Trophoblast cell (in vitro differentiated cells and primary cell): ENCODE measurements at regions not wholly inside any gene's neighbourhood (a gene's known extent, or its start where the extent isn't known, plus 50 kb on each side); places are given as distances from the start of the nearest gene placed in this dataset.
A peak's percentile ranks its signal among the peaks of the same experiment; 100 is the strongest.

Experiments used
- DNase-seq, 2 donors: peaks; one replicate each; pipeline ENCODE4 v3.0.0-alpha.2; 2016
- H2AFZ ChIP-seq: 2 replicates; pipeline ENCODE4 v1.6.1; 2013; ENCODE audit warnings: low read length, moderate library complexity, mild to moderate bottlenecking; ENCODE audit not compliant: insufficient read depth, poor library complexity
- H2AK5ac ChIP-seq: 2 replicates; pipeline ENCODE4 v1.6.1; 2013; ENCODE audit warnings: mild to moderate bottlenecking, low read length
- H2BK120ac ChIP-seq: 2 replicates; pipeline ENCODE4 v1.6.1; 2013; ENCODE audit warnings: low read length, mild to moderate bottlenecking, moderate library complexity; ENCODE audit not compliant: insufficient read depth, poor library complexity
- H2BK12ac ChIP-seq: 2 replicates; pipeline ENCODE4 v1.6.1; 2013; ENCODE audit warnings: mild to moderate bottlenecking, low read length, moderate library complexity
- H2BK5ac ChIP-seq: 2 replicates; pipeline ENCODE4 v1.6.1; 2013; ENCODE audit warnings: low read length, low read depth, moderate library complexity, mild to moderate bottlenecking; ENCODE audit not compliant: poor library complexity
- H3K14ac ChIP-seq: 2 replicates; pipeline ENCODE4 v1.6.1; 2013; ENCODE audit warnings: mild to moderate bottlenecking, low read length
- H3K18ac ChIP-seq: 2 replicates; pipeline ENCODE4 v1.6.1; 2013; ENCODE audit warnings: mild to moderate bottlenecking, low read length
- H3K23ac ChIP-seq: 2 replicates; pipeline ENCODE4 v1.6.1; 2013; ENCODE audit warnings: low read length
- H3K27ac ChIP-seq: 2 replicates; pipeline ENCODE4 v1.5.1; 2013; ENCODE audit warnings: low read depth, mild to moderate bottlenecking, inconsistent platforms, low read length, moderate library complexity
- H3K27me3 ChIP-seq: 2 replicates; pipeline ENCODE4 v1.6.1; 2013; ENCODE audit warnings: inconsistent platforms, mild to moderate bottlenecking, low read length, moderate library complexity; ENCODE audit not compliant: insufficient read depth
- H3K36me3 ChIP-seq, 2 experiments: 1 replicate in 1 of 2; 2 replicates in 1 of 2; pipeline ENCODE4 v1.6.1; 2013; ENCODE audit warnings: low read length in 2 of 2, mild to moderate bottlenecking in 2 of 2, moderate library complexity in 1 of 2; ENCODE audit not compliant: insufficient read depth in 2 of 2, control insufficient read depth in 1 of 2
- H3K4ac ChIP-seq: 2 replicates; pipeline ENCODE4 v1.6.1; 2013; ENCODE audit warnings: low read depth, mild to moderate bottlenecking, low read length, moderate library complexity
- H3K4me1 ChIP-seq, 2 experiments: 1 replicate in 1 of 2; 2 replicates in 1 of 2; pipeline ENCODE4 v1.6.1; 2013; ENCODE audit warnings: low read length in 2 of 2, mild to moderate bottlenecking in 2 of 2, moderate library complexity in 1 of 2; ENCODE audit not compliant: insufficient read depth in 2 of 2, control insufficient read depth in 1 of 2
- H3K4me2 ChIP-seq: 2 replicates; pipeline ENCODE4 v1.6.1; 2013; ENCODE audit warnings: inconsistent platforms, mild to moderate bottlenecking, low read length, moderate library complexity
- H3K4me3 ChIP-seq: 2 replicates; pipeline ENCODE4 v1.5.1; 2013; ENCODE audit warnings: mild to moderate bottlenecking, low read depth, low read length, inconsistent platforms
- H3K79me1 ChIP-seq: one replicate; pipeline ENCODE4 v1.6.1; 2013; ENCODE audit warnings: low read length
- H3K79me2 ChIP-seq: 2 replicates; pipeline ENCODE4 v1.6.1; 2013; ENCODE audit warnings: low read length, mild to moderate bottlenecking; ENCODE audit not compliant: control insufficient read depth, insufficient read depth, poor library complexity
- H3K9ac ChIP-seq: 2 replicates; pipeline ENCODE4 v1.6.1; 2013; ENCODE audit warnings: mild to moderate bottlenecking, low read length
- H3K9me3 ChIP-seq: 2 replicates; pipeline ENCODE4 v1.6.1; 2013; ENCODE audit warnings: low read depth, mild to moderate bottlenecking, control low read depth, inconsistent platforms, low read length; ENCODE audit not compliant: insufficient read depth
- H4K12ac ChIP-seq: 2 replicates; pipeline ENCODE4 v1.6.1; 2013; ENCODE audit warnings: low read depth, mild to moderate bottlenecking, low read length, moderate library complexity
- H4K8ac ChIP-seq: 2 replicates; pipeline ENCODE4 v1.6.1; 2013; ENCODE audit warnings: low read depth, mild to moderate bottlenecking, low read length, moderate library complexity
- H4K91ac ChIP-seq: one replicate; pipeline ENCODE4 v1.6.1; 2013; ENCODE audit warnings: low read depth, mild to moderate bottlenecking, low read length, moderate library complexity
- WGBS: extraction: QIAGEN DNeasy Blood & Tissue Kit; methylation state at CpG from one replicate; pipeline ENCODE4 v1.1.7; 2013; ENCODE audit warnings: missing lambda C conversion rate; ENCODE audit not compliant: insufficient read length, insufficient coverage; ENCODE audit errors: extremely low coverage; 5-methylcytosine and 5-hydroxymethylcytosine counted together

DNA sequence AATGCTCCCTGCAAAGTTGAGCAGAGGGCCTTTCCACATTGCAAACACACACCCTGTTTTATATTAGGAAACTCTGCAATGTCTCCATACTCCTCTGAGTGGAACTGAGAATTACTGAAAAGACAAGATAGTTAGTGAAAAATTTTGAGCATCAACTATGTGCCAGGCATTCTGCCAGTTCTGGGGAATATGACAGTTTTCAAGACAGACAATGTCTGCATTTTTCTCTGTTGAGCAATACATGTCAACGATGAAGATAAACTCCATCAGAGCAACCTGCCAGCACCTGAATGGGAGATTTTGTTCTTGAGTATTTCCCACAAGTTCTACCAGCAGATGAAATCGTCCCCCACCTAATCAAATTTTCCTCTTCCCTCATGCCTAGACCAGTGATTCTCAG lies 203.4 kb upstream of the BMPER start:
- no peak overlapping the region for H3K18ac ChIP-seq
- no peak overlapping the region for H2BK120ac ChIP-seq
- H3K9me3 ChIP-seq = peaks cover 1% of the 10 kb centered on the region
- H3K14ac ChIP-seq = no peak overlapping the region
- no peak overlapping the region for H3K27ac ChIP-seq
- no peaks in the 10 kb centered on the region for H3K36me3 ChIP-seq
- H4K12ac ChIP-seq = no peak overlapping the region
- H3K79me1 ChIP-seq = no peaks in the 10 kb centered on the region
- no peak overlapping the region for H3K4me2 ChIP-seq
- no peak overlapping the region for H3K9ac ChIP-seq
- H3K27me3 ChIP-seq = no peaks in the 10 kb centered on the region
- H3K4me1 ChIP-seq = peaks cover 0 to 2% of the 10 kb centered on the region in 2 experiments
- peak in 1 of 2 donors; percentile 59 for DNase-seq
- H4K91ac ChIP-seq = no peak overlapping the region
- no peak overlapping the region for H3K4me3 ChIP-seq
- no peak overlapping the region for H3K23ac ChIP-seq
- no CpG with 5 or more reads among the region's 2 CpGs for WGBS
- no peak overlapping the region for H3K4ac ChIP-seq
- no peak overlapping the region for H2BK12ac ChIP-seq
- no peak overlapping the region for H2AK5ac ChIP-seq
- no peak overlapping the region for H2BK5ac ChIP-seq
- no peak overlapping the region for H4K8ac ChIP-seq
- H3K79me2 ChIP-seq = no peaks in the 10 kb centered on the region
- no peak overlapping the region for H2AFZ ChIP-seq

DNA sequence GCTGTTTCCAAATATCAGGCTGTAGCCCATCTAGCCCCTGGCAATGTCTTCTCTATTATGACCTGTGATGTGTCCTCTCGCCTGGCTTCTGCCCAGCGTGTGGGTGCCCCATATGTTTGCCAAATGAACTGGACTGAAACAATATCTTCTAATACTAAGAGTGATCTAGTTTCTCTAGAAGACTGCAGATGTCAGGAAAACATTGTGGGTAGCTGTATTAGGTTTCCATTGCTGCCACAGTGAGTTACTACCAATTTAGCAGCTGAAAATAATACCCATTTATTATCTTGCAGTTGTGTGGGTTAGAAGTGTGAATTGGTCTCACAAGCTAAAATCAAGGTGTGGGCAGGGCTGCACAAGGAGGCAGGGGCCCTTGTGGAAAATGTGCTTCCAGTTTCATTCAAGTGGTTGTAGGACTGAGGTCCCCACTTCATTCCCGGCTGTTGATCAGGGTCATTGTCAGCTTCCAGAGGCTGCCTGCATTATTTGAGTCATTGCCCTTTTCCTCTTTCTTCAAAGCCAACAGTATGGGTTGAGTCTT lies 202.8 kb upstream of the BMPER start:
- Histone ChIP-seq H3K9me3 (peaks cover 1% of the 10 kb centered on the region), H3K9ac (no peak overlapping the region), H2BK5ac (no peak overlapping the region), H3K4ac (no peak overlapping the region), H3K27ac (no peak overlapping the region), H4K91ac (no peak overlapping the region), H3K36me3 (no peaks in the 10 kb centered on the region), H3K23ac (no peak overlapping the region), H4K8ac (no peak overlapping the region), H2BK120ac (no peak overlapping the region), H3K14ac (no peak overlapping the region), H2BK12ac (no peak overlapping the region), H3K79me2 (no peaks in the 10 kb centered on the region), H3K4me1 (peaks cover 0 to 2% of the 10 kb centered on the region in 2 experiments), H2AFZ (no peak overlapping the region), H3K4me3 (no peak overlapping the region), H2AK5ac (no peak overlapping the region), H4K12ac (no peak overlapping the region), H3K27me3 (no peaks in the 10 kb centered on the region), H3K79me1 (no peaks in the 10 kb centered on the region), H3K4me2 (no peak overlapping the region), H3K18ac (no peak overlapping the region)
- DNase-seq = no peak
- WGBS = no CpG with 5 or more reads among the region's 3 CpGs

DNA sequence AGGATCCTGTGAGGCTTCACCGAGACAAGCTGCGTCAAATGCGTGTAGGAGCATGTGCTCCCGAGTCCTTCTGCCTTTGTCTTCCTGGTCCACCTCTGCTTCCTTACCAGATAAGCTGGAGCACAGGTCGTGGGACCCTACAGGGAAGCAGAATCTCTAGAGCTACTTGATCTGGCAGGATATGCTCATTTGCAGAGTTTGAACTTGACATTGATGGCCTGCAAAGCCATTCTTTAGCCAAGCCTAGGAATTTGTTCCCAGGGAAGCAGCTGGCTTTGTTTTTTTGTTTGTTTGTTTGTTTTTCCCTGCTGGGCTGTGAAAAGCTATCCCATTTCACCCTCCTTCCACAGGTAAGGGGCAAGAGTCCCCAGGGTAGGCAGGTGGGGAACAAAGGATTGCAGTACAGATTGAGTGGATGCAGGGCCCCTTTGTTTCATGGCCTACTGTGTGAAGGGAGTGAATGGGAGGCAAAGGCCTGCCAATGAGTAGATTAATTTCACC lies 200.0 kb upstream of the BMPER start:
- no peak overlapping the region for H4K8ac ChIP-seq
- H4K12ac ChIP-seq = no peak overlapping the region
- DNase-seq = no peak
- no peaks in the 10 kb centered on the region for H3K27me3 ChIP-seq
- H3K9me3 ChIP-seq = no peaks in the 10 kb centered on the region
- H2BK5ac ChIP-seq = no peak overlapping the region
- H3K18ac ChIP-seq = no peak overlapping the region
- H2BK120ac ChIP-seq = no peak overlapping the region
- H2AK5ac ChIP-seq = no peak overlapping the region
- no peak overlapping the region for H3K4me3 ChIP-seq
- no peak overlapping the region for H4K91ac ChIP-seq
- no peaks in the 10 kb centered on the region for H3K79me1 ChIP-seq
- peaks cover 0 to 2% of the 10 kb centered on the region in 2 experiments for H3K4me1 ChIP-seq
- WGBS = no CpG with 5 or more reads among the region's 5 CpGs
- H3K4me2 ChIP-seq = no peak overlapping the region
- no peak overlapping the region for H3K9ac ChIP-seq
- H3K23ac ChIP-seq = no peak overlapping the region
- no peaks in the 10 kb centered on the region for H3K36me3 ChIP-seq
- no peak overlapping the region for H2BK12ac ChIP-seq
- no peak overlapping the region for H3K14ac ChIP-seq
- no peak overlapping the region for H3K4ac ChIP-seq
- H3K79me2 ChIP-seq = no peaks in the 10 kb centered on the region
- H3K27ac ChIP-seq = no peak overlapping the region
- H2AFZ ChIP-seq = no peak overlapping the region

DNA sequence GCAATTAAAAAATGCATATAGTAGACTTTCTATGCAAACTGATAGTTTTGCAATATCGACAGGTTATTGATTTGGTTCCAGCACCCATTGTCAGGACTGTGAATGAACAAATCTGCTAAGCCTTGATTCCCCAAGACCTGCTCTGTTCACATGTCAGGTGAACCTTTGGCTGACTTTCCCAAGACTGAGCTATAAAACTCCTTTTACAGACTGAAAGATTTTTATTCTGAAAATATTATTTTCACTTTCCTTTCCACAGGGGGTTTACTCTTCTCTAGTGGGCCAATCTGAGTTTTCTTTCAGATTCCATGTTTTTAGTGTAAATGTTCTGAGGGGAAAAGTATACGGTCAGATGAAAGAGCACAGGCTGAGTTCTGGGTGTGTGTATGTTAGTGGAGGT lies 199.2 kb upstream of the BMPER start:
- Histone ChIP-seq H3K23ac (no peak overlapping the region), H3K4me2 (no peak overlapping the region), H3K36me3 (no peaks in the 10 kb centered on the region), H3K9me3 (no peaks in the 10 kb centered on the region), H2AFZ (no peak overlapping the region), H4K91ac (no peak overlapping the region), H3K4me3 (no peak overlapping the region), H3K14ac (no peak overlapping the region), H3K79me1 (no peaks in the 10 kb centered on the region), H3K79me2 (no peaks in the 10 kb centered on the region), H2BK12ac (no peak overlapping the region), H3K18ac (no peak overlapping the region), H3K4ac (no peak overlapping the region), H4K12ac (no peak overlapping the region), H3K27ac (no peak overlapping the region), H2BK120ac (no peak overlapping the region), H3K4me1 (peaks cover 0 to 5% of the 10 kb centered on the region in 2 experiments), H2BK5ac (no peak overlapping the region), H4K8ac (no peak overlapping the region), H2AK5ac (no peak overlapping the region), H3K9ac (no peak overlapping the region), H3K27me3 (no peaks in the 10 kb centered on the region)
- no CpG with 5 or more reads among the region's 2 CpGs for WGBS
- no peak for DNase-seq
